Lung (tissue), 11 donors: ENCODE measurements at regions not wholly inside any gene's neighbourhood (a gene's known extent, or its start where the extent isn't known, plus 50 kb on each side); places are given as distances from the start of the nearest gene placed in this dataset.
A peak's percentile ranks its signal among the peaks of the same experiment; 100 is the strongest.
"Not testable (repeated sequence)": the region's sequence is repeated elsewhere in the genome, so short reads cannot be mapped to it uniquely, and the experiment has no call there.

Experiments used
- ATAC-seq: fragments of 200-7000 bp; cut with Tn5 transposase; one replicate; pipeline ENCODE4 v1.9.1; 2020; ENCODE audit warnings: moderate number of reproducible peaks; ENCODE audit not compliant: insufficient read depth, low FRiP score
- DNase-seq, 3 donors: peaks; one replicate each; pipeline ENCODE4 v3.0.0-alpha.2; 2013 to 2017
- H3K27ac ChIP-seq, 2 donors: one replicate each; pipeline ENCODE4 v1.5.1; 2013; ENCODE audit warnings: mild to moderate bottlenecking in 2 of 2, moderate library complexity in 2 of 2, control low read depth in 1 of 2, inconsistent platforms in 1 of 2, low read depth in 1 of 2, low read length in 1 of 2
- H3K27me3 ChIP-seq, 3 donors: one replicate each; pipeline ENCODE4 v1.5.1; 2013; ENCODE audit warnings: low read length in 2 of 3; ENCODE audit not compliant: control insufficient read depth in 3 of 3, insufficient read depth in 3 of 3
- H3K36me3 ChIP-seq, 4 donors: one replicate each; pipeline ENCODE4 v1.5.1; 2013; ENCODE audit warnings: low read length in 4 of 4, mild to moderate bottlenecking in 1 of 4, moderate library complexity in 1 of 4; ENCODE audit not compliant: control insufficient read depth in 4 of 4, insufficient read depth in 4 of 4
- H3K4me1 ChIP-seq, 5 donors: one replicate each; pipeline ENCODE4 v1.5.1; 2013; ENCODE audit warnings: low read length in 5 of 5, mild to moderate bottlenecking in 2 of 5, moderate library complexity in 1 of 5; ENCODE audit not compliant: control insufficient read depth in 5 of 5, insufficient read depth in 5 of 5
- H3K4me3 ChIP-seq: one replicate; pipeline ENCODE4 v1.5.1; 2013; ENCODE audit warnings: mild to moderate bottlenecking, control low read depth, moderate library complexity
- H3K9ac ChIP-seq, 2 donors: one replicate each; pipeline ENCODE4 v1.5.1; 2013; ENCODE audit warnings: low read length in 2 of 2, control low read depth in 1 of 2; ENCODE audit not compliant: insufficient read depth in 1 of 2
- H3K9me3 ChIP-seq, 4 donors: one replicate each; pipeline ENCODE4 v1.5.1; 2013; ENCODE audit warnings: low read length in 3 of 4, mild to moderate bottlenecking in 1 of 4, moderate library complexity in 1 of 4; ENCODE audit not compliant: control insufficient read depth in 4 of 4, insufficient read depth in 3 of 4
- WGBS, 2 donors: extraction: QIAGEN DNeasy Blood & Tissue Kit; methylation state at CpG; one replicate each; pipeline ENCODE4 v1.1.7; 2013; 5-methylcytosine and 5-hydroxymethylcytosine counted together
- TF ChIP-seq, protein P1 (sequence below): IDR thresholded peaks from 2 replicates; pipeline ENCODE4 v1.5.1; 2012; ENCODE audit warnings: mild to moderate bottlenecking; ENCODE audit errors: control extremely low read depth, extremely low read depth
- donor health status: control.
- donor health status: control.
- donor health status: Bipolar disorder and iron deficiency.
- donor health status: healthy.
- donor health status: DM: yes; HTN: yes; CAD: no.

DNA sequence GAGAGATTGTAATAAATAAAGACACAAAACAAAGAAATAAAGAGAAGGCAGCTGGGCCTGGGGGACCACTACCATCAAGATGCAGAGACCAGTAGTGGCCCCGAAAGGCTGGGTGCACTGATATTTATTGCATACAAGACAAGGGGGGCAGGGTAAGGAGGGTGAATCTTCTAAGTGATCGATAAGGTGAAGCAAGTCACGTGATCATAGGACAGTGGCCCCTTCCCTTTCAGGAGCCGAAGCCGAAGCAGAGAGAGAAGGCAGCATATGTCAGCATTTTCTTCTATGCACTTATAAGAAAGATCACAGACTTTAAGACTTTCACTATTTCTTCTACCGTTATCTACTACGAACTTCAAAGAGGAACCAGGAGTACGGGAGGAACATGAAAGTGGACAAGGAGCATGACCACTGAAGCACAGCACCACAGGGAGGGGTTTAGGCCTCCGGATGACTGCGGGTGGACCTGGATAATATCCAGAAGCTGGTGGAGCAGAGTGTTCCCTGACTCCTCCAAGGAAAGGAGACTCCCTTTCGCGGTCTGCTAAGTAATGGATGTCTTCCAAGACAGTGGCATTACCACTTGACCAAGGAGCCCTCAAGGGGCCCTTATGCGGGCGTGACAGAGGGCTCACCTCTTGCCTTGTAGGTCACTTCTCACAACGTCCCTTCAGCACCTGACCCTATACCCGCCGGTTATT is 126.4 kb downstream of the RBM46 start:
- ATAC-seq: not testable (repeated sequence)

DNA sequence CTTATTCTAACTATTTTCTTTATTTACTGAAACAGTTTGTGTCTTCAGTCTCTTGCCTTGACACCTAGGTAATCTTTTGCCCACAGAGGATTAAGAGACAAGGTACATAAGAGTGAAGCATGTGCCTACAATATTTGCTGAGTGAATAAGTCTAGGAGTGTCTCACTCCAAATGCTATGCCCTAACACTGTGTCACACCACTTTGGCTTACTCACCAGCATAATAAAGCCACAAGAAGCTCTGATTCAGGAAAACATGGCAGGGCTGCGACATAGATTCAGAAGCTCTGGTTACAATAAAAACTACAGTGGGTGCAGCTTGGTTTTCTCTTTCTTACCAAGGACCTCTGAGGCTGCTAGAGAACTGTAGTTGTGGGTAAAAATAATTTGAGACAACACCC is 127.1 kb downstream of the RBM46 start:
- Histone ChIP-seq H3K9me3 (no peaks in the 10 kb centered on the region), H3K36me3 (no peaks in the 10 kb centered on the region), H3K4me1 (no peaks in the 10 kb centered on the region), H3K9ac (no peak overlapping the region), H3K4me3 (no peak overlapping the region), H3K27me3 (no peaks in the 10 kb centered on the region), H3K27ac (no peak overlapping the region)
- WGBS, 2 donors: 83 to 91% methylated on average over 1 of the region's 1 CpG
- DNase-seq: no peak
- ATAC-seq: no peak
- TF ChIP-seq, protein P1, sequence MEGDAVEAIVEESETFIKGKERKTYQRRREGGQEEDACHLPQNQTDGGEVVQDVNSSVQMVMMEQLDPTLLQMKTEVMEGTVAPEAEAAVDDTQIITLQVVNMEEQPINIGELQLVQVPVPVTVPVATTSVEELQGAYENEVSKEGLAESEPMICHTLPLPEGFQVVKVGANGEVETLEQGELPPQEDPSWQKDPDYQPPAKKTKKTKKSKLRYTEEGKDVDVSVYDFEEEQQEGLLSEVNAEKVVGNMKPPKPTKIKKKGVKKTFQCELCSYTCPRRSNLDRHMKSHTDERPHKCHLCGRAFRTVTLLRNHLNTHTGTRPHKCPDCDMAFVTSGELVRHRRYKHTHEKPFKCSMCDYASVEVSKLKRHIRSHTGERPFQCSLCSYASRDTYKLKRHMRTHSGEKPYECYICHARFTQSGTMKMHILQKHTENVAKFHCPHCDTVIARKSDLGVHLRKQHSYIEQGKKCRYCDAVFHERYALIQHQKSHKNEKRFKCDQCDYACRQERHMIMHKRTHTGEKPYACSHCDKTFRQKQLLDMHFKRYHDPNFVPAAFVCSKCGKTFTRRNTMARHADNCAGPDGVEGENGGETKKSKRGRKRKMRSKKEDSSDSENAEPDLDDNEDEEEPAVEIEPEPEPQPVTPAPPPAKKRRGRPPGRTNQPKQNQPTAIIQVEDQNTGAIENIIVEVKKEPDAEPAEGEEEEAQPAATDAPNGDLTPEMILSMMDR: no peak

More for the DNA sequence above, 126.4 kb downstream of the RBM46 start:
- not testable (repeated sequence) for DNase-seq, H3K4me3 ChIP-seq, H3K9me3 ChIP-seq, H3K4me1 ChIP-seq, H3K9ac ChIP-seq, H3K27me3 ChIP-seq, H3K36me3 ChIP-seq, H3K27ac ChIP-seq
- 86 to 92% methylated on average over 17 of the region's 17 CpGs for WGBS, 2 donors

DNA sequence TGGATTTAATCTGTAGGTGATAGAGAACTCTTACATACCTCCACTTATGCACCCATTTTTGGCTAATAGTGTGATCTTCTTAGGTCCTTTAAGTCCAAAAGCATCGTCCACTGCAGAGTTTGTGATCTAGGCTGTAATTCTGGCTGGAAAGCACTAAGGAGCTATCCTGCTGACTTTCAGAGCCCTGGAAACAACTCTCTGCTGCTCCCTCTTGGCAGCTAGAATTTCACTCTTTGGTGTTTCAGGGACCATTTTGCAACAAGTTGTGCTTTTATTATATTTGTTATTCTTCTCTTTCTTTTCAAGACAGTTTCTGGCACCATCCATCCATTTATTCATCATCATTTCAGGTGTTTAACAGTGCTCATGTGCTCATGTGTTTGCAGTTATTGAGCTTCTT is 130.0 kb downstream of the RBM46 start:
- Histone ChIP-seq H3K27me3 (no peaks in the 10 kb centered on the region), H3K9ac (no peak overlapping the region), H3K4me3 (no peak overlapping the region), H3K27ac (no peak overlapping the region), H3K9me3 (no peaks in the 10 kb centered on the region), H3K4me1 (no peaks in the 10 kb centered on the region), H3K36me3 (no peaks in the 10 kb centered on the region)
- 69% methylated on average over 1 of the region's 1 CpG for WGBS, 2 donors
- ATAC-seq: no peak
- peak in 2 of 3 donors; percentile 15 to 16 for DNase-seq
- TF ChIP-seq, protein P1: no peak

DNA sequence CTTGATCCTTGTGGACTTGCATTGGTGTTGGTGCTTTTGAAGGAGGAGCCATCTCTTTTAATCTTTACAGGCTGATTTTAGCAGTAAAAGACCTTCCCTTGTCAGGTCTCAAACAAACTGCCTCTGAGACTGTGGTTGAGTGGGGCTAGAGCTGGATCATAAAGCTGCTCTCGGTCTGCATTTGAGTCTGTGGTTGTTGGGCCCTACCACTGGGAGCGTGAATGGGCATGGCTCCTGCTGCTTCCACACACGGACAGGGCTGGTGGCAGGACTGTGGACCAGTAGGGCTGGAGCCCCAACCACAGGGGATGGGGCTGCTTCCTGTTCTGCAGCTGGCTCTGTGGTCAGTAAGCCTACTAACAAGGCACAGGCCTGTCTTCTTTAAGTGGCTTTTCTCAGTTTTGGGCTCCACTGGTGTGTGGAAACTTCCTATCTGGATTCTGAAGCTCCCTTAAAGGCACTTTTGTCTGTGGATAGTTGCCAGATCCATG is 130.6 kb downstream of the RBM46 start:
- Histone ChIP-seq H3K9me3 (no peaks in the 10 kb centered on the region), H3K4me3 (no peak overlapping the region), H3K4me1 (no peaks in the 10 kb centered on the region), H3K27ac (no peak overlapping the region), H3K9ac (no peak overlapping the region), H3K27me3 (no peaks in the 10 kb centered on the region), H3K36me3 (no peaks in the 10 kb centered on the region)
- DNase-seq (no peak), ATAC-seq (no peak)
- TF ChIP-seq, protein P1: no peak
- WGBS, 2 donors: 65% methylated on average over 3 of the region's 3 CpGs
